ENCODE measurements at regions not wholly inside any gene's neighbourhood (a gene's known extent, or its start where the extent isn't known, plus 50 kb on each side); places are given as distances from the start of the nearest gene placed in this dataset.

GRCh38 chr3:22606938-22607337 is 596.2 kb upstream of the UBE2E2 start:
- no peak for TF ChIP-seq TEF (CRISPR knock-in tag; IDR thresholded peaks at IDR 0.05)
- no peak for TF ChIP-seq ZNF124 (CRISPR knock-in tag; IDR thresholded peaks at IDR 0.05)
- TF ChIP-seq RBM39 (IDR thresholded peaks at IDR 0.05; ENCODE audit: low read depth, low read length, poor library complexity, severe bottlenecking) = no peak

Measured in HepG2 (cell line).